SHP77 (cell line): ENCODE measurements at regions not wholly inside any gene's neighbourhood (a gene's known extent, or its start where the extent isn't known, plus 50 kb on each side); places are given as distances from the start of the nearest gene placed in this dataset.
"Not testable (repeated sequence)": the region's sequence is repeated elsewhere in the genome, so short reads cannot be mapped to it uniquely, and the experiment has no call there.

ENCODE experiments used
- DNase-seq, 2 experiments: peaks; one replicate each; lab custom pipeline; 2025; lab: John Stamatoyannopoulos, UW

GRCh38 chrX:122196343-122196742, 987.7 kb upstream of the GRIA3 start:
- no peak for DNase-seq

- no peak for DNase-seq
These were observed 980.7 kb upstream of the GRIA3 start for GRCh38 chrX:122203399-122203798.

GRCh38 chrX:122218666-122219065, 965.4 kb upstream of the GRIA3 start:
- DNase-seq, result no peak

GRCh38 chrX:122219226-122219625, 964.9 kb upstream of the GRIA3 start:
- DNase-seq, result no peak

DNA sequence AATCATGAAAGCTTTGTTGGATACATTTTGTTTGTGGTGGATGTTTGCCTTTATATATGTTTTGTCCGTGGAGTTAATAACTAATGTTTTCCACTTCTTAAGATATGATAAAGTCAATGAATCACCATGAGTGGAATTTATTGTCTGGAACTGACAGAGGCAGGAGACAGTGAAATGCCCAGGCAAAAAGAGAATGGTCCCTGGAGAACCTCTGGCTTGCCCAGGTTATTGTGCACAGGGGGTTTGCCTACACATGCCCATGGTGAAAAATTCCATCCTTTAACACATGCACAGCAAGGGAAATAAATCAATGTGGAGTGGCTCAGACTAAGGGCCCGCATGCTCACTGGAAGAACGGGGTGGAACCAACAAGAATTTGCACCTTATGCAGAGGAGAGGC, 964.3 kb upstream of the GRIA3 start:
- DNase-seq, result no peak

DNA sequence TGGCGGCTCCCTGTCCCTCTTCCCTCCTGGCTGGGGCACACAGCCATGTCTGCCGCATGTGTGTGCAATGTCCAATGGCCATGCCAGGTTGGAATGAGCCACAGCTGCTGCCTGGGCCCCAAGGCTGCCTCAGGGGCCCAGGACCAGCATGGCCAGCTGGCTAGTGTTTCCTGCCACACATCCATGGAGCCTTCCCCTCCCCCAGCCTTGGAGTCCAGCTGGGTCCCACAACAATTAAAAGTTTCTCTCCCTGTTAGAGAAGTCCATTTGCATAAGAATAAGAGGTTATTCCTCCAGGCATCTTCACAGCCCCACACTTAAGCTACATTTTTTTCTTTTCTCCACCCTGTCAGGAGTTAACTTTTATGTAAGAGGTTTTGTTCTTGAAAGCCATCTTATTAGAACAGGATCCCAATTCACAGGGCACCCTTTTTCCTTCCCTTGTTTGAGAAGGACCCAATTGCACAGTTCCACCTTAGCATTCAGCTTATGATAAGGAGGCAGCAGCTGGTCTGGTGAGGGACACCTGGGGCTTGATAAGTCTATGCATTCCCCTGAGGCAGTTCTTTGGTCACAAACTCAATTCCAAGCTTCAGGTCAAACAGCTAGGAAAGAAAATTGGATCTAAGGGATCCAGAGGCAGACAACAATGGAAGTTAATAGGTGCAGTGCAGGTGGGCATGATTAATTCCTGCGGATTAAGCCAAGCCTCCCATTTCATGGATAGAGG, 963.3 kb upstream of the GRIA3 start:
- no peak for DNase-seq

DNA sequence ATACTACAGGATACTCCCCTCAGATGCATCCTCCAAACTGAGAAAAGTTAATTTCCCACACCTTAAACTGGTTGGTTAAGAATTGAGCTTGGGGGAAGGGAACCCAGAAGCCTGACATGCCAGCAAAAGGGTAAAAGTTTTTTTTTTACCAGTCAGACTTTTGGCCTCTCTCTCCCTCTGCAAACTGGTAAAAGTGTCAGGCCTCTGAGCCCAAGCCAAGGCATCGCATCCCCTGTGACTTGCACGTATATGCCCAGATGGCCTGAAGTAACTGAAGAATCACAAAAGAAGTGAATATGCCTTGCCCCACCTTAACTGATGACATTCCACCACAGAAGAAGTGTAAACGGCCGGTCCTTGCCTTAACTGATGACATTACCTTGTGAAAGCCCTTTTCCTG, 962.3 kb upstream of the GRIA3 start:
- not testable (repeated sequence) for DNase-seq

DNA sequence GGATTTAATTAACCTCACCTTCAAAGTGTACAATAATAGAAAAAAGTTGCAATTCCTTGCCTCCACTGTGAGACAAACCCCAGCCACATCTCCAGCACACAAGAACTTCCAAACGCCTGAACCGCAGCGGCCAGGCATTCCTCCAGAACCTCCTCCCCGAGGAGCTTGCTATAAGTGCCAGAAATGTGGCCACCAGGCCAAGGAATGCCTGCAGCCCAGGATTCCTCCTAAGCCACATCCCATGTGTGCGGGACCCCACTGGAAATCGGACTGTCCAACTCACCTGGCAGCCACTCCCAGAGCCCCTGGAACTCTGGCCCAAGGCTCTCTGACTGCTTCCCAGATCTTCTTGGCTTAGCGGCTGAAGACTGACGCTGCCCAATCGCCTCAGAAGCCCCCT, 959.9 kb upstream of the GRIA3 start:
- not testable (repeated sequence) for DNase-seq

- DNase-seq, result no peak
These were observed 945.3 kb upstream of the GRIA3 start for GRCh38 chrX:122238801-122239200.

GRCh38 chrX:122241959-122242358, 942.1 kb upstream of the GRIA3 start:
- DNase-seq, result no peak

GRCh38 chrX:122244080-122244479, 940.0 kb upstream of the GRIA3 start:
- DNase-seq, result no peak

GRCh38 chrX:122245175-122245574, 938.9 kb upstream of the GRIA3 start:
- no peak for DNase-seq

- DNase-seq, result no peak
These were observed 938.1 kb upstream of the GRIA3 start for GRCh38 chrX:122245943-122246342.

DNA sequence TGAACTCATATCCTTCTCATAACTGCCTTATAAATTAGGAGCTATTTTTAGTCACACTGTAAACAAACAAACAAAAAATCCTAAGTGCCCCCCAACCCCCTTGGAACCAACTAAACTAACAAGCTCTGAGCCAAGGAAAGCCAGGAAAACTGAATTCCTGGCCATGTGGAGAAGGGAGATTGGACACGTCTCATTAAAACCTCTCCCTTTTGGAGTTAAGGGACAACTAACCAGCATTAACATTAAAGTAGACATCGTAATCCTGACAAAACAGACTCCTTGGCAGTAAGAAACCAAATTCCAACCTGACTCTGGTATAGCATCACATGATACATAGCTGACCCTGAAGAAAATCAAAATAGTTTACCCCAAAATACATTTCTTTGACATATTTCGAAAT, 937.1 kb upstream of the GRIA3 start:
- no peak for DNase-seq

DNA sequence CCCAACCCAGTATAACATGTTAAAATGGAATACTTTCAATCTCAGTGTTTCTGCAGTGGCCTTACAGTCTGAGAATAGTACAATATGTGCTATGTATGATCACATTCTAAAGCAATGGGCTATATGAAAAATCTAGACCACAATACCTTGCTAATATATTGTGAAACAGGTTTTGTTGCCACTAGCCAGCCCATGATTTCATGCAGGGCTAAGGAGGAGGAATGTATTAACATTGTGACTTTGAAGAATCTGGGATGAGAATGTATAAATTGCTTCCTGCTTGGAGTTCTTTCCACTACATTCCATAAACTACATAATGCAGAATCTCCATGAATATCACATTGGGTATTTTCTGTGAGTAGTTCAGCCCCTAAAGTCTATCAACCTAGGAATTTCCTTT, 935.4 kb upstream of the GRIA3 start:
- no peak for DNase-seq

- no peak for DNase-seq
These were observed 931.6 kb upstream of the GRIA3 start for GRCh38 chrX:122252454-122252853.

GRCh38 chrX:122268353-122268752, 915.7 kb upstream of the GRIA3 start:
- DNase-seq, result no peak

GRCh38 chrX:122269243-122269781, 914.8 kb upstream of the GRIA3 start:
- no peak for DNase-seq

GRCh38 chrX:122270809-122271494, 913.1 kb upstream of the GRIA3 start:
- DNase-seq, result no peak

GRCh38 chrX:122272011-122272410, 912.1 kb upstream of the GRIA3 start:
- no peak for DNase-seq

DNA sequence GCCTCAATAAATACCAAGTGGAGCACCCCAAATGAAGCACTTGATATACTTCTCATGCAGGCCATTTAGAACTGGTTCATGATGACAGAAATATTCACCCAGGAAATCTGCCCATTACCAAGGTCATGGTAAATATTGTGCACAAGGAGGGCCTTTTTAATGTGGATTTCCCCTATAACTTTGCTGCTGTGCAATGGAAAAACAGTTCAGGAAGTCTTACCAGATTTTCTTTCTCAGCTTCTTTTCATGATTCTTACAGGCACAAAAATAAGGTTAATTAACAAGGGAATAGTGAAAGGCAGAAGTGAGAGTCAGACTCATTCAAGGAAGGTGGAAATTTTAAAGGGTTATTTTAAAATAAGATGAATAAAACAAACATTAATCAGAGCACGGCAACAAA, 904.3 kb upstream of the GRIA3 start:
- DNase-seq, result no peak

DNA sequence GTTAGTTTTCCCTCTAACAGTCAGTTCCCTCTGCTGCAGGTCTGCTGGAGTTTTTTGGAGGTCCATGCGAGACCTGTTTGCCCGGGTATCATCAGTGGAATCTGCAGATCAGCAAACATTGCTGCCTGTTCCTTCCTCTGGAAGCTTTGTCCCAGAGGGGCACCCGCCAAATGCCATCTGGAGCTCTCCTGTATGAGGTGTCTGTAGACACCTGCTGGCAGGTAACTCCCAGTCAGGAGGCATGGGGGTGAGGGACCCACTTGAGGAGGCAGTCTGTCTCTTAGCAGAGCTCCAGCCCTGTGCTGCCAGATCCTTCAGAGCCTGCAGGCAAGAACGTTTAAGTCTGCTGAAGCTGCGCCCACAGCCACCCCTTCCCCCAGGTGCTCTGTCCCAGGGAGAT, 884.3 kb upstream of the GRIA3 start:
- not testable (repeated sequence) for DNase-seq

DNA sequence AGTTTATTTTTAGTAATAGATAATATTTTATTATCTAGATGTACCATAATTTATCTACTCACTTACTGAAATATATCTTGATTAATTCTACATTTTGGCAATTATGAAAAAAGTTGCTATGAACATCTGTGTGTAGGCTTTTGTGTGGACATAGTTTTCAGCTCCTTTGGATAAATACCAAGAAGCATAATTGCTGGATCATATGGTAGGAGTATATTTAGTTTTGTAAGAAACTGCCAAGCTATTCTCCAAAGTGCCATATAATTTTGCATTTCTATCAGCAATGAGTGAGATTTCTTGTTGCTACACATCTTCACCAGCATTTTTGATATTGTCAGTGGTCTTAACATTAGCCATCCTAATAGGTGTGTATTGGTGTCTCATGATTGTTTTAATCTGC, 882.6 kb upstream of the GRIA3 start:
- DNase-seq, result no peak

GRCh38 chrX:122303761-122304160, 880.3 kb upstream of the GRIA3 start:
- DNase-seq, result no peak
